ENCODE measurements at regions not wholly inside any gene's neighbourhood (a gene's known extent, or its start where the extent isn't known, plus 50 kb on each side); places are given as distances from the start of the nearest gene placed in this dataset.

DNA sequence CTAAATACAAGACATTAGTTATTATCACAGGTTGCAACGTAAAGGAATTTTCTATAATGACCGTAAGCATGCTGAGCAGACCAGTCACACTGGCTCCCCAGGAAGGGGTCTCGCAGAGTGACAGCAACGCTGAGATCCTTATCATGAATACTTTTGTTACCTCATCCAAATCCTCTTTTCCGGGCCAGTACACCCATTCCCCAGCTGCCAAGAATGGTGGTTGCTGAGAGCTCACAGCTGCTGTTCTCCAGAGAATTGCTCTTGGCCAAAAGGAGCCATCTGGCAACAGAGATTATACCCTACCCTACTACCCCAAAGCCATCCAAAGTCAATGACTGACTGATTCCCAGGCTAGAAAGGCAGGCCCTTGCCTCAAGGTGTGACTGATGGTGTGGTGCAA, 91.6 kb downstream of the FUNDC1 start:
- TF ChIP-seq, protein P1, sequence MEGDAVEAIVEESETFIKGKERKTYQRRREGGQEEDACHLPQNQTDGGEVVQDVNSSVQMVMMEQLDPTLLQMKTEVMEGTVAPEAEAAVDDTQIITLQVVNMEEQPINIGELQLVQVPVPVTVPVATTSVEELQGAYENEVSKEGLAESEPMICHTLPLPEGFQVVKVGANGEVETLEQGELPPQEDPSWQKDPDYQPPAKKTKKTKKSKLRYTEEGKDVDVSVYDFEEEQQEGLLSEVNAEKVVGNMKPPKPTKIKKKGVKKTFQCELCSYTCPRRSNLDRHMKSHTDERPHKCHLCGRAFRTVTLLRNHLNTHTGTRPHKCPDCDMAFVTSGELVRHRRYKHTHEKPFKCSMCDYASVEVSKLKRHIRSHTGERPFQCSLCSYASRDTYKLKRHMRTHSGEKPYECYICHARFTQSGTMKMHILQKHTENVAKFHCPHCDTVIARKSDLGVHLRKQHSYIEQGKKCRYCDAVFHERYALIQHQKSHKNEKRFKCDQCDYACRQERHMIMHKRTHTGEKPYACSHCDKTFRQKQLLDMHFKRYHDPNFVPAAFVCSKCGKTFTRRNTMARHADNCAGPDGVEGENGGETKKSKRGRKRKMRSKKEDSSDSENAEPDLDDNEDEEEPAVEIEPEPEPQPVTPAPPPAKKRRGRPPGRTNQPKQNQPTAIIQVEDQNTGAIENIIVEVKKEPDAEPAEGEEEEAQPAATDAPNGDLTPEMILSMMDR (IDR thresholded peaks at IDR 0.05) = no peak
- TF ChIP-seq POLR2A (IDR thresholded peaks at IDR 0.05) = no peak
